HG02623 (cell line): ENCODE measurements at regions not wholly inside any gene's neighbourhood (a gene's known extent, or its start where the extent isn't known, plus 50 kb on each side); places are given as distances from the start of the nearest gene placed in this dataset.

Experiments
- ATAC-seq: cut with Tn5 transposase; IDR thresholded peaks from one replicate; pipeline ENCODE4 v1.9.1; 2021; ENCODE audit warnings: moderate library complexity; ENCODE audit not compliant: unreplicated experiment

- no peak for ATAC-seq
These were observed 124.2 kb upstream of the ARHGAP28 start for GRCh38 chr18:6605115-6605869.

GRCh38 chr18:6606411-6607085, 123.0 kb upstream of the ARHGAP28 start:
- no peak for ATAC-seq

GRCh38 chr18:6607343-6607742, 122.2 kb upstream of the ARHGAP28 start:
- ATAC-seq: no peak

- no peak for ATAC-seq
These were observed 119.8 kb upstream of the ARHGAP28 start for GRCh38 chr18:6609666-6610264.

GRCh38 chr18:6610466-6610865, 119.0 kb upstream of the ARHGAP28 start:
- ATAC-seq: no peak

GRCh38 chr18:6613581-6613980, 115.9 kb upstream of the ARHGAP28 start:
- no peak for ATAC-seq

- no peak for ATAC-seq
These were observed 114.6 kb upstream of the ARHGAP28 start for GRCh38 chr18:6614952-6615351.

- no peak for ATAC-seq
These were observed 112.5 kb upstream of the ARHGAP28 start for GRCh38 chr18:6616981-6617380.

GRCh38 chr18:6621437-6621836, 108.1 kb upstream of the ARHGAP28 start:
- no peak for ATAC-seq

GRCh38 chr18:6623278-6623677, 106.2 kb upstream of the ARHGAP28 start:
- ATAC-seq: no peak

- ATAC-seq: no peak
These were observed 105.2 kb upstream of the ARHGAP28 start for GRCh38 chr18:6624271-6624660.

- ATAC-seq: no peak
These were observed 104.7 kb upstream of the ARHGAP28 start for GRCh38 chr18:6624661-6625311.

GRCh38 chr18:6625481-6625880, 104.0 kb upstream of the ARHGAP28 start:
- ATAC-seq: no peak

- no peak for ATAC-seq
These were observed 103.1 kb upstream of the ARHGAP28 start for GRCh38 chr18:6626457-6626856.

GRCh38 chr18:6627645-6628044, 101.9 kb upstream of the ARHGAP28 start:
- ATAC-seq: no peak

- ATAC-seq: no peak
These were observed 101.3 kb upstream of the ARHGAP28 start for GRCh38 chr18:6628187-6628586.

- ATAC-seq: no peak
These were observed 99.8 kb upstream of the ARHGAP28 start for GRCh38 chr18:6629635-6630140.

- ATAC-seq: no peak
These were observed 96.2 kb upstream of the ARHGAP28 start for GRCh38 chr18:6633310-6633709.

- no peak for ATAC-seq
These were observed 93.4 kb upstream of the ARHGAP28 start for GRCh38 chr18:6636091-6636490.

- ATAC-seq: no peak
These were observed 91.1 kb upstream of the ARHGAP28 start for GRCh38 chr18:6638447-6638846.

GRCh38 chr18:6639305-6639704, 90.2 kb upstream of the ARHGAP28 start:
- ATAC-seq: no peak
